HEK293T (cell line): ENCODE measurements at regions not wholly inside any gene's neighbourhood (a gene's known extent, or its start where the extent isn't known, plus 50 kb on each side); places are given as distances from the start of the nearest gene placed in this dataset.

Experiments used
- ARNT ChIP-seq: fragments of 450-650 bp; IDR thresholded peaks from 2 replicates; pipeline ENCODE4 v1.6.1; 2017; ENCODE audit warnings: mild to moderate bottlenecking
- FOXA1 ChIP-seq: fragments of 450-650 bp; IDR thresholded peaks from 2 replicates; pipeline ENCODE4 v1.6.1; 2016; ENCODE audit warnings: mild to moderate bottlenecking
- LEF1 ChIP-seq: fragments of 450-650 bp; IDR thresholded peaks from 2 replicates; pipeline ENCODE4 v1.6.1; 2017; ENCODE audit warnings: mild to moderate bottlenecking, borderline replicate concordance
- SUZ12 ChIP-seq: fragments of 450-650 bp; IDR thresholded peaks from 2 replicates; pipeline ENCODE4 v1.6.1; 2016; ENCODE audit warnings: mild to moderate bottlenecking

DNA sequence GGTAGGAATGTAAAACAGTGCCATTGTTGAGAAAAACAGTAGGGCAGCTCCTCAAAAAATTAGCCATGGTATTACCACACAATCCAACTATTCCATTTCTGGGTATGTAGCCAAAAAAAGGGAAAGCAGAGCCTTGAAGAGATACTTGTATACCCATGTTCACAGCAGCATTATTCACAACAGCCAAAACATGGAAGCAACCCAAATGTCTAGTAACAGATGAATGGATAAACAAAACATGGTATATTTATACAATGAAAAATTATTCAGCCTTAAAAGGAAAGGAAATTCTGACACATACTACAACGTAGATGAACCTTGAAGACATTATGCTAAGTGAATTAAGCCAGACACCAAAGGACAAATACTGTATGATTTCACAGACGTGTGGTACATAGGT, 67.6 kb upstream of the GNG2 start:
- TF ChIP-seq SUZ12 (no peak), LEF1 (no peak), ARNT (no peak), FOXA1 (no peak)
